A673 (cell line): ENCODE measurements at regions not wholly inside any gene's neighbourhood (a gene's known extent, or its start where the extent isn't known, plus 50 kb on each side); places are given as distances from the start of the nearest gene placed in this dataset.

Experiments used
- BruUV-seq: library from RNA; stranded (reverse); fragments of 400-500 nt; replicated peaks from 2 replicates; lab custom pipeline; 2021; lab: Mats Ljungman, UMichigan
- CTCF ChIA-PET: fragments of 300-600 bp; sonication (Branson Sonifier 250); formaldehyde crosslinking; loops from one replicate; lab custom pipeline; 2022; ENCODE audit warnings: antibody characterized with exemption; lab: Charles Lee
- POLR2A ChIA-PET: fragments of 300-600 bp; sonication (Branson Sonifier 250); formaldehyde crosslinking; loops from one replicate; lab custom pipeline; 2022; ENCODE audit warnings: antibody characterized with exemption; ENCODE audit not compliant: low non-redundant PET; lab: Charles Lee
- DNase-seq: peaks from one replicate; pipeline ENCODE4 v3.0.0-alpha.2; 2015; ENCODE audit warnings: low spot score
- H3K27ac ChIP-seq: fragments of 200-600 bp; sonication (generic); 2 replicates; pipeline ENCODE4 v1.5.1; 2016; ENCODE audit warnings: mixed run types, low read depth, mild to moderate bottlenecking, mixed read lengths, antibody characterized with exemption, low read length; ENCODE audit not compliant: poor library complexity, severe bottlenecking
- H3K27me3 ChIP-seq: fragments of 200-600 bp; sonication (generic); replicated peaks from 2 replicates; pipeline ENCODE4 v1.6.1; 2017; ENCODE audit warnings: mixed run types, low read depth, mild to moderate bottlenecking, mixed read lengths, antibody characterized with exemption, low read length; ENCODE audit not compliant: insufficient read depth, poor library complexity
- H3K36me3 ChIP-seq: fragments of 200-600 bp; sonication (generic); 2 replicates; pipeline ENCODE4 v1.6.1; 2016; ENCODE audit warnings: mixed run types, mild to moderate bottlenecking, mixed read lengths, antibody characterized with exemption, low read length; ENCODE audit not compliant: insufficient read depth, poor library complexity, severe bottlenecking
- H3K4me1 ChIP-seq: fragments of 200-600 bp; sonication (generic); 2 replicates; pipeline ENCODE4 v1.6.1; 2017; ENCODE audit warnings: mixed run types, mild to moderate bottlenecking, mixed read lengths, antibody characterized with exemption, low read length; ENCODE audit not compliant: insufficient read depth, poor library complexity, severe bottlenecking
- H3K4me3 ChIP-seq: fragments of 200-600 bp; sonication (generic); 2 replicates; pipeline ENCODE4 v1.5.1; 2016; ENCODE audit warnings: low read depth, mixed run types, mild to moderate bottlenecking, mixed read lengths, low read length; ENCODE audit not compliant: poor library complexity, severe bottlenecking
- H3K9me3 ChIP-seq: fragments of 200-600 bp; sonication (generic); 2 replicates; pipeline ENCODE4 v1.6.1; 2016; ENCODE audit warnings: mixed run types, low read depth, mild to moderate bottlenecking, mixed read lengths, antibody characterized with exemption, low read length; ENCODE audit not compliant: poor library complexity, severe bottlenecking
- CTCF ChIP-seq: fragments of 300-800, 200-600 bp; sonication (generic); conservative IDR thresholded peaks from 2 replicates; pipeline ENCODE4 v1.5.1; 2017; ENCODE audit warnings: low read depth, mild to moderate bottlenecking, antibody characterized with exemption, low read length, moderate library complexity, mixed read lengths
- EZH2 ChIP-seq: fragments of 200-600 bp; sonication (generic); IDR thresholded peaks from 2 replicates; pipeline ENCODE4 v1.6.1; 2017; ENCODE audit warnings: borderline replicate concordance, low read depth, mild to moderate bottlenecking, mixed read lengths, antibody characterized with exemption, low read length; ENCODE audit not compliant: poor library complexity, severe bottlenecking
- intact Hi-C: fragments of 100-400 bp; cut with micrococcal nuclease; formaldehyde crosslinking; loops from one replicate; pipeline ENCODE4 v1.10.0; 2022; ENCODE audit not compliant: unreplicated experiment

- Histone ChIP-seq H3K27ac (no peak overlapping the region), H3K27me3 (no peaks in the 10 kb centered on the region), H3K36me3 (no peaks in the 10 kb centered on the region), H3K9me3 (no peaks in the 10 kb centered on the region), H3K4me1 (no peaks in the 10 kb centered on the region), H3K4me3 (no peak overlapping the region)
- DNase-seq: no peak
- POLR2A ChIA-PET: no interaction called here
- TF ChIP-seq EZH2 (no peak), CTCF (no peak)
- CTCF ChIA-PET: no interaction called here
- BruUV-seq: no TSS peak
- intact Hi-C loops: no loop called here
Measured at GRCh38 chr22:49107561-49107960, 720.1 kb downstream of the BRD1 start.

GRCh38 chr22:49106842-49107152, 720.9 kb downstream of the BRD1 start:
- intact Hi-C loops: no loop called here
- BruUV-seq: no TSS peak
- ChIA-PET POLR2A (no interaction called here), CTCF (no interaction called here)
- Histone ChIP-seq H3K4me1 (no peaks in the 10 kb centered on the region), H3K27ac (no peak overlapping the region), H3K4me3 (no peak overlapping the region), H3K9me3 (no peaks in the 10 kb centered on the region), H3K36me3 (no peaks in the 10 kb centered on the region), H3K27me3 (no peaks in the 10 kb centered on the region)
- no peak for DNase-seq
- TF ChIP-seq EZH2 (no peak), CTCF (no peak)

GRCh38 chr22:49106096-49106841, 721.4 kb downstream of the BRD1 start:
- intact Hi-C loops: no loop called here
- CTCF ChIA-PET: no interaction called here
- POLR2A ChIA-PET: no interaction called here
- BruUV-seq: no TSS peak
- H3K36me3 ChIP-seq: no peaks in the 10 kb centered on the region
- no peak overlapping the region for H3K27ac ChIP-seq
- TF ChIP-seq EZH2 (no peak), CTCF (no peak)
- no peak overlapping the region for H3K4me3 ChIP-seq
- DNase-seq: no peak
- H3K4me1 ChIP-seq: peaks cover 2% of the 10 kb centered on the region
- H3K9me3 ChIP-seq: no peaks in the 10 kb centered on the region
- H3K27me3 ChIP-seq: no peaks in the 10 kb centered on the region
